ENCODE measurements at regions not wholly inside any gene's neighbourhood (a gene's known extent, or its start where the extent isn't known, plus 50 kb on each side); places are given as distances from the start of the nearest gene placed in this dataset.

- TF ChIP-seq MYC (IDR thresholded peaks at IDR 0.05; ENCODE audit: low read depth, low read length) (no peak), CTCF (IDR thresholded peaks at IDR 0.05; ENCODE audit: low read depth, low read length) (no peak)
Observed at GRCh38 chr7:86477343-86477935, 166.3 kb upstream of the GRM3 start.

Data from NB4 (cell line).